Stomach smooth muscle (tissue), 2 donors: ENCODE measurements at regions not wholly inside any gene's neighbourhood (a gene's known extent, or its start where the extent isn't known, plus 50 kb on each side); places are given as distances from the start of the nearest gene placed in this dataset.

Experiments
- H3K27ac ChIP-seq: one replicate; pipeline ENCODE4 v1.7.0; 2013; ENCODE audit warnings: mild to moderate bottlenecking, low read length, inconsistent platforms
- H3K27me3 ChIP-seq, 2 donors: one replicate each; pipeline ENCODE4 v1.7.0; 2013; ENCODE audit warnings: low read length in 2 of 2; ENCODE audit not compliant: insufficient read depth in 2 of 2, control insufficient read depth in 1 of 2
- H3K36me3 ChIP-seq, 2 donors: one replicate each; pipeline ENCODE4 v1.7.0; 2013; ENCODE audit warnings: low read length in 2 of 2; ENCODE audit not compliant: control insufficient read depth in 2 of 2, insufficient read depth in 2 of 2
- H3K4me1 ChIP-seq: one replicate; pipeline ENCODE4 v1.7.0; 2013; ENCODE audit warnings: low read length; ENCODE audit not compliant: control insufficient read depth, insufficient read depth
- H3K4me3 ChIP-seq, 2 donors: one replicate each; pipeline ENCODE4 v1.7.0; 2013; ENCODE audit warnings: low read length in 2 of 2
- H3K9ac ChIP-seq, 2 donors: one replicate each; pipeline ENCODE4 v1.7.0; 2013; ENCODE audit warnings: low read length in 2 of 2, mild to moderate bottlenecking in 1 of 2
- H3K9me3 ChIP-seq, 2 donors: one replicate each; pipeline ENCODE4 v1.7.0; 2013; ENCODE audit warnings: low read length in 2 of 2; ENCODE audit not compliant: control insufficient read depth in 2 of 2
- donor health status: healthy.
- donor health status: Pancreatic carcinoma.

GRCh38 chr13:59495299-59495698, 668.4 kb downstream of the DIAPH3 start:
- Histone ChIP-seq H3K36me3 (no peaks in the 10 kb centered on the region), H3K9ac (no peak overlapping the region), H3K27me3 (no peaks in the 10 kb centered on the region), H3K4me1 (no peaks in the 10 kb centered on the region), H3K4me3 (no peak overlapping the region), H3K27ac (no peak overlapping the region), H3K9me3 (no peaks in the 10 kb centered on the region)

- H3K9me3 ChIP-seq, result no peaks in the 10 kb centered on the region
- H3K27ac ChIP-seq, result no peak overlapping the region
- H3K36me3 ChIP-seq, result no peaks in the 10 kb centered on the region
- no peaks in the 10 kb centered on the region for H3K4me1 ChIP-seq
- no peak overlapping the region for H3K9ac ChIP-seq
- no peaks in the 10 kb centered on the region for H3K27me3 ChIP-seq
- no peak overlapping the region for H3K4me3 ChIP-seq
Measured at GRCh38 chr13:59495936-59496512, 667.7 kb downstream of the DIAPH3 start.

GRCh38 chr13:59497621-59498247, 666.0 kb downstream of the DIAPH3 start:
- Histone ChIP-seq H3K4me3 (no peak overlapping the region), H3K9me3 (no peaks in the 10 kb centered on the region), H3K27ac (no peak overlapping the region), H3K27me3 (no peaks in the 10 kb centered on the region), H3K36me3 (no peaks in the 10 kb centered on the region), H3K4me1 (no peaks in the 10 kb centered on the region), H3K9ac (no peak overlapping the region)

GRCh38 chr13:59501004-59501403, 662.7 kb downstream of the DIAPH3 start:
- Histone ChIP-seq H3K36me3 (no peaks in the 10 kb centered on the region), H3K9ac (no peak overlapping the region)

GRCh38 chr13:59504407-59504806, 659.3 kb downstream of the DIAPH3 start:
- no peak overlapping the region for H3K4me3 ChIP-seq
- H3K4me1 ChIP-seq, result no peaks in the 10 kb centered on the region
- H3K9me3 ChIP-seq, result no peaks in the 10 kb centered on the region
- no peak overlapping the region for H3K27ac ChIP-seq
- H3K27me3 ChIP-seq, result no peaks in the 10 kb centered on the region
- no peak overlapping the region for H3K9ac ChIP-seq
- no peaks in the 10 kb centered on the region for H3K36me3 ChIP-seq

More at GRCh38 chr13:59501004-59501403, 662.7 kb downstream of the DIAPH3 start:
- Histone ChIP-seq H3K4me1 (no peaks in the 10 kb centered on the region), H3K4me3 (no peak overlapping the region), H3K27me3 (no peaks in the 10 kb centered on the region), H3K9me3 (no peaks in the 10 kb centered on the region), H3K27ac (no peak overlapping the region)

DNA sequence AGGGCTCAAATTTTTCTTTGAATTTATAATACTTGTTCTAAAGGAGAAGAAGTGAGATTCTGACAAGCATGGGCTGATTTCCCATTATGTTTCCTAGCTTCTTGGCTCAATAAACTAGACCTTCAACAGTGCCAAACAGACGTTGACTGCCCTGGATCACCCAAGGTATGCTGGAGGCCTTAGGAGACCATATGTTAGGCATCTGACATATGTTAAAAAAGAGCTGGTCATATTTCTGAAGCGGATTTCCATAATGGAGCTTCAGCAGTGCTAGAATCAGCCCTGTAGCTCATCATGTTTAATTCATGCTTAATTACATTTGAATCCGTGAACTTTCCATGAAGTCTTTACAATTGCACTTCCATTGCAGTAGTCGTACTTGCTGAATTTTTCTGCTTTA, 653.3 kb downstream of the DIAPH3 start:
- H3K36me3 ChIP-seq, result no peaks in the 10 kb centered on the region
- H3K27me3 ChIP-seq, result no peaks in the 10 kb centered on the region
- H3K9me3 ChIP-seq, result no peaks in the 10 kb centered on the region
- no peak overlapping the region for H3K9ac ChIP-seq
- no peaks in the 10 kb centered on the region for H3K4me1 ChIP-seq
- H3K4me3 ChIP-seq, result no peak overlapping the region
- no peak overlapping the region for H3K27ac ChIP-seq

DNA sequence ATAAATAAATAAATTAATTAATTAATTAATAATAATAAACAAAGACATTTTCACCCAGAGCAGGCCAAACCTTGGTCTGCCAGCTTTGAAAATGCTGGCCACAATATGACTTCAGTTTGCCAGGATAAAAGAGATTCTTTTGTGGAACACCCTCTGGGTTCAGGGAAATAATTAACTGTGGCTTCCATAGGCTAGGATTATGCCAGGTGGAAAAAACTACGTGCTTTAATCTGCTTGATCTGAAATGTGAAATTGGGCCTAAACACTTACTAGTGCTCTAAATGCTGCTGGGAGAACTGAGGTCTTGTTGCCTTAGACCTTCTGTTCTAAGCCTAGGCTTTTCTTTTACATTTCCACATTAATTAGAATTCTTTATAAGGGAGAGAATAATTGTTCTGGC, 650.0 kb downstream of the DIAPH3 start:
- no peaks in the 10 kb centered on the region for H3K9me3 ChIP-seq
- no peak overlapping the region for H3K9ac ChIP-seq
- no peak overlapping the region for H3K27ac ChIP-seq
- no peaks in the 10 kb centered on the region for H3K4me1 ChIP-seq
- no peaks in the 10 kb centered on the region for H3K27me3 ChIP-seq
- H3K36me3 ChIP-seq, result no peaks in the 10 kb centered on the region
- H3K4me3 ChIP-seq, result no peak overlapping the region

- no peaks in the 10 kb centered on the region for H3K9me3 ChIP-seq
- H3K27me3 ChIP-seq, result no peaks in the 10 kb centered on the region
- H3K27ac ChIP-seq, result no peak overlapping the region
- H3K4me3 ChIP-seq, result no peak overlapping the region
- no peaks in the 10 kb centered on the region for H3K4me1 ChIP-seq
- no peaks in the 10 kb centered on the region for H3K36me3 ChIP-seq
- H3K9ac ChIP-seq, result no peak overlapping the region
Measured at GRCh38 chr13:59514316-59514715, 649.4 kb downstream of the DIAPH3 start.

DNA sequence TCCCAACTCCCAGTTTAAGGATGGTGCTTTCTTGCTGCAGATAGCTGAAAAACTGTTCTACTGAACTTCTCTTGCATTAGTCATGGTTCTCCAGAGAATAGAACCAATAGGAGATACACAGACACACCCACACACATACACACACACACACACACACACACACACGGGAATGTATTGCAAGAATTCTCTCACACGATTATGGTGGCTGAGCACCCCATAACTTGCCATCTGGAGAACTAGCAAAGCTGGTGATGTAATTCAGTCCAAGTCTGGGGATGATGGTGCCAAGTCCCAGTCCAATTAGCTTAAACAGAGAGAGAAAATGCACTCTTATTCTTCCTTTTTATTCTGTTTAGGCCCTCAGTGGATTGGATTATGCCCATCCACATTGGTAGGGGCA, 643.9 kb downstream of the DIAPH3 start:
- Histone ChIP-seq H3K27ac (no peak overlapping the region), H3K27me3 (no peaks in the 10 kb centered on the region), H3K9me3 (no peaks in the 10 kb centered on the region), H3K36me3 (no peaks in the 10 kb centered on the region), H3K4me1 (no peaks in the 10 kb centered on the region), H3K4me3 (no peak overlapping the region), H3K9ac (no peak overlapping the region)

DNA sequence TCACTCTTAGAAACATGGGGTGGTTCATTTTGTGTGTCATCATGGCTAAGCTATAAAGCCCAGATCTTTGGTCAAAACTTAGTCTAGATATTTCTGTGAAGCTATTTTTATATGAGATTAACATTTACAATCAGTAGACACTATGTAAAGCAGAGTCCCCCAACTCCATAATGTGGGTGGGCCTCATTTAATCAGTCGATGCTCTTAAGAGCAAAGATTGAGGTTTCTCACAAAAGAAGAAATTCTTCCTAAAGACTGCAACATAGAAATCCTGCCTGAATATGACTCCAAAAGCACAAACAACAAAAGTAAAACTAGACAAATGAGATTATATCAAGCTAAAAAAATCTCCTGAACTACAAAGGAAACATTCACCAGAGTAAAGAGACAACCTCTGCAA, 642.2 kb downstream of the DIAPH3 start:
- H3K36me3 ChIP-seq, result no peaks in the 10 kb centered on the region
- H3K4me3 ChIP-seq, result no peak overlapping the region
- no peak overlapping the region for H3K27ac ChIP-seq
- H3K9ac ChIP-seq, result no peak overlapping the region
- H3K9me3 ChIP-seq, result no peaks in the 10 kb centered on the region
- no peaks in the 10 kb centered on the region for H3K27me3 ChIP-seq
- H3K4me1 ChIP-seq, result no peaks in the 10 kb centered on the region

- Histone ChIP-seq H3K27ac (no peak overlapping the region), H3K9ac (no peak overlapping the region), H3K36me3 (no peaks in the 10 kb centered on the region), H3K4me1 (no peaks in the 10 kb centered on the region), H3K4me3 (no peak overlapping the region), H3K27me3 (no peaks in the 10 kb centered on the region), H3K9me3 (no peaks in the 10 kb centered on the region)
Measured at GRCh38 chr13:59522652-59523051, 641.1 kb downstream of the DIAPH3 start.
